Activated T-cell treated with anti-CD3 and anti-CD28 coated beads, Interleukin-2, amount 50 U/mL, for 72 hours (primary cell): ENCODE measurements at regions not wholly inside any gene's neighbourhood (a gene's known extent, or its start where the extent isn't known, plus 50 kb on each side); places are given as distances from the start of the nearest gene placed in this dataset.

Source experiments
- ATAC-seq, 2 donors: fragments of 150-1000 bp; cut with Tn5 transposase; replicated peaks in 1 of 2; 2 replicates each; pipeline ENCODE4 v1.10.0; 2021; ENCODE audit warnings: moderate library complexity in 2 of 2, mild to moderate bottlenecking in 1 of 2
- DNase-seq, 2 donors: peaks; one replicate each; pipeline ENCODE4 v3.0.0; 2021 to 2022; ENCODE audit warnings: mixed read lengths in 1 of 2
- H3K27ac Mint-ChIP-seq: one replicate; pipeline ENCODE4 v1.8.0; 2022; ENCODE audit warnings: mild to moderate bottlenecking, moderate library complexity, mixed read lengths
- H3K27me3 Mint-ChIP-seq: one replicate; pipeline ENCODE4 v1.8.0; 2022; ENCODE audit warnings: low read depth, mixed read lengths
- H3K36me3 Mint-ChIP-seq, 2 donors: one replicate each; pipeline ENCODE4 v1.8.0; 2022; ENCODE audit warnings: mixed read lengths in 2 of 2, mild to moderate bottlenecking in 1 of 2; ENCODE audit not compliant: insufficient read depth in 2 of 2
- H3K4me1 Mint-ChIP-seq: one replicate; pipeline ENCODE4 v1.8.0; 2022; ENCODE audit warnings: low read depth, mixed read lengths
- H3K4me3 Mint-ChIP-seq, 2 donors: one replicate each; pipeline ENCODE4 v1.8.0; 2022; ENCODE audit warnings: mild to moderate bottlenecking in 2 of 2, mixed read lengths in 2 of 2, moderate library complexity in 2 of 2
- H3K9me3 Mint-ChIP-seq, 2 donors: one replicate each; pipeline ENCODE4 v1.8.0; 2022; ENCODE audit warnings: mixed read lengths in 2 of 2

DNA sequence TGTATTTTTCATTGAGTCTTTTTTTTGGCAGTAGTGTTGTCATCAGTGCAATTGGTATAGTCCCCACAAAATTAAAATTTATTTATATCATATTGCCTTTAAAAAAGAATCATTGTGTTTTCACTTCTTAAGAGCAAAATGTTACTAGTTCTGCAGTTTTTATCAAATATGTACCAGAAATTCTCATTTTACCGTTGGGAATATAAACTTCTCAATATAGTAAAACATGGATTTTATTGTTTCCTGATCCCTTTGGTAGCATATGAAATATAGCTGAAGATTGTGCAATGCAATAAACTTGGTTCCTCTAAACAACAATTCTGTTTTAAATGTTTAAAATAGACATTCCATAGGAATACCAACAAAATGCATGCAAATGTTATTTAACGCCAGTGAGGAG is 306.5 kb upstream of the PCDH20 start:
- DNase-seq, result no peak
- Mint-ChIP-seq H3K27ac (no peak overlapping the region), H3K9me3 (peaks cover 14 to 16% of the 10 kb centered on the region in 2 donors), H3K4me1 (no peaks in the 10 kb centered on the region), H3K36me3 (no peaks in the 10 kb centered on the region), H3K27me3 (no peaks in the 10 kb centered on the region), H3K4me3 (no peak overlapping the region)
- ATAC-seq, result no peak

GRCh38 chr13:61712621-61713020 is 297.0 kb upstream of the PCDH20 start:
- H3K27me3 Mint-ChIP-seq, result no peaks in the 10 kb centered on the region
- ATAC-seq (no peak), DNase-seq (no peak)
- H3K36me3 Mint-ChIP-seq, result no peaks in the 10 kb centered on the region
- H3K4me3 Mint-ChIP-seq, result no peak overlapping the region
- H3K4me1 Mint-ChIP-seq, result no peaks in the 10 kb centered on the region
- H3K9me3 Mint-ChIP-seq, result peaks cover 0 to 5% of the 10 kb centered on the region in 2 donors
- no peak overlapping the region for H3K27ac Mint-ChIP-seq

GRCh38 chr13:61709258-61709657 is 293.6 kb upstream of the PCDH20 start:
- H3K27ac Mint-ChIP-seq, result no peak overlapping the region
- DNase-seq (no peak), ATAC-seq (no peak)
- peaks cover 2 to 6% of the 10 kb centered on the region in 2 donors for H3K9me3 Mint-ChIP-seq
- no peak overlapping the region for H3K4me3 Mint-ChIP-seq
- H3K4me1 Mint-ChIP-seq, result no peaks in the 10 kb centered on the region
- H3K27me3 Mint-ChIP-seq, result no peaks in the 10 kb centered on the region
- peaks cover 0 to 2% of the 10 kb centered on the region in 2 donors for H3K36me3 Mint-ChIP-seq

DNA sequence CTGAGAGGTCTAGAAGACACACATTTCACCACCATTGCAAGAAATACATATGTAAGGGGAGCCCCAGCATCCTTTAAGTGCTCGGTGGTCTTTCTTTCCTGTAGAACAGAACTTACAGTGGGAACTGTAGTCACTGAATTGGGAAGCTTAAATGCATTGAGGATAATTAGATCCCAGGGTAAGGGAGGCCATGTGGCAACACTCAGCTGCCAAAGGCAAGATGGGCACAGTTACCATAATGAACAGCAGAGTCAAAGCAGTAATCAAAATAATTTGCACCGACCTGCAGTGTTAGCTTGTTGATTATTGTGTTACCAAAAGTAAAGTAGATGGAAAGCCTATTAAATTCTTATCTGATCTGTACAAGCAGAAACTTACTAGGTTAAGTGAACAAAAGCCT is 291.2 kb upstream of the PCDH20 start:
- peaks cover 8 to 9% of the 10 kb centered on the region in 2 donors for H3K9me3 Mint-ChIP-seq
- ATAC-seq (no peak), DNase-seq (no peak)
- H3K27ac Mint-ChIP-seq, result no peak overlapping the region
- no peaks in the 10 kb centered on the region for H3K4me1 Mint-ChIP-seq
- H3K4me3 Mint-ChIP-seq, result no peak overlapping the region
- H3K36me3 Mint-ChIP-seq, result peaks cover 0 to 2% of the 10 kb centered on the region in 2 donors
- H3K27me3 Mint-ChIP-seq, result no peaks in the 10 kb centered on the region

- DNase-seq (no peak), ATAC-seq (no peak)
- Mint-ChIP-seq H3K9me3 (peaks cover 4 to 6% of the 10 kb centered on the region in 2 donors), H3K36me3 (peaks cover 0 to 2% of the 10 kb centered on the region in 2 donors), H3K4me1 (no peaks in the 10 kb centered on the region), H3K27ac (no peak overlapping the region), H3K27me3 (no peaks in the 10 kb centered on the region), H3K4me3 (no peak overlapping the region)
These were observed 285.0 kb upstream of the PCDH20 start for GRCh38 chr13:61700620-61701019.

GRCh38 chr13:61700181-61700580 is 284.5 kb upstream of the PCDH20 start:
- Mint-ChIP-seq H3K27me3 (no peaks in the 10 kb centered on the region), H3K4me3 (no peak overlapping the region), H3K9me3 (peaks cover 4 to 6% of the 10 kb centered on the region in 2 donors), H3K4me1 (no peaks in the 10 kb centered on the region), H3K27ac (no peak overlapping the region), H3K36me3 (peaks cover 0 to 2% of the 10 kb centered on the region in 2 donors)
- DNase-seq, result no peak
- no peak for ATAC-seq

- H3K9me3 Mint-ChIP-seq, result peaks cover 1 to 2% of the 10 kb centered on the region in 2 donors
- ATAC-seq, result no peak
- H3K4me1 Mint-ChIP-seq, result no peaks in the 10 kb centered on the region
- no peaks in the 10 kb centered on the region for H3K27me3 Mint-ChIP-seq
- H3K4me3 Mint-ChIP-seq, result no peak overlapping the region
- peaks cover 0 to under 1% of the 10 kb centered on the region in 2 donors for H3K36me3 Mint-ChIP-seq
- no peak overlapping the region for H3K27ac Mint-ChIP-seq
- no peak for DNase-seq
These were observed 281.0 kb upstream of the PCDH20 start for GRCh38 chr13:61696676-61697075.

- H3K27ac Mint-ChIP-seq, result no peak overlapping the region
- no peak for ATAC-seq
- peaks cover 2% of the 10 kb centered on the region in 2 donors for H3K9me3 Mint-ChIP-seq
- H3K27me3 Mint-ChIP-seq, result no peaks in the 10 kb centered on the region
- DNase-seq, result no peak
- no peaks in the 10 kb centered on the region for H3K4me1 Mint-ChIP-seq
- H3K4me3 Mint-ChIP-seq, result no peak overlapping the region
- peaks cover 0 to 2% of the 10 kb centered on the region in 2 donors for H3K36me3 Mint-ChIP-seq
These were observed 279.5 kb upstream of the PCDH20 start for GRCh38 chr13:61695147-61695546.

GRCh38 chr13:61692691-61693090 is 277.0 kb upstream of the PCDH20 start:
- no peak for ATAC-seq
- peaks cover 0 to 2% of the 10 kb centered on the region in 2 donors for H3K36me3 Mint-ChIP-seq
- DNase-seq, result no peak
- H3K4me1 Mint-ChIP-seq, result no peaks in the 10 kb centered on the region
- H3K4me3 Mint-ChIP-seq, result no peak overlapping the region
- no peak overlapping the region for H3K27ac Mint-ChIP-seq
- peaks cover 2 to 7% of the 10 kb centered on the region in 2 donors for H3K9me3 Mint-ChIP-seq
- no peaks in the 10 kb centered on the region for H3K27me3 Mint-ChIP-seq

GRCh38 chr13:61685682-61686012 is 270.0 kb upstream of the PCDH20 start:
- Mint-ChIP-seq H3K27me3 (no peaks in the 10 kb centered on the region), H3K36me3 (peaks cover 1 to 2% of the 10 kb centered on the region in 2 donors), H3K9me3 (peaks cover 7 to 13% of the 10 kb centered on the region in 2 donors), H3K4me3 (no peak overlapping the region), H3K4me1 (no peaks in the 10 kb centered on the region), H3K27ac (no peak overlapping the region)
- ATAC-seq (no peak), DNase-seq (no peak)

DNA sequence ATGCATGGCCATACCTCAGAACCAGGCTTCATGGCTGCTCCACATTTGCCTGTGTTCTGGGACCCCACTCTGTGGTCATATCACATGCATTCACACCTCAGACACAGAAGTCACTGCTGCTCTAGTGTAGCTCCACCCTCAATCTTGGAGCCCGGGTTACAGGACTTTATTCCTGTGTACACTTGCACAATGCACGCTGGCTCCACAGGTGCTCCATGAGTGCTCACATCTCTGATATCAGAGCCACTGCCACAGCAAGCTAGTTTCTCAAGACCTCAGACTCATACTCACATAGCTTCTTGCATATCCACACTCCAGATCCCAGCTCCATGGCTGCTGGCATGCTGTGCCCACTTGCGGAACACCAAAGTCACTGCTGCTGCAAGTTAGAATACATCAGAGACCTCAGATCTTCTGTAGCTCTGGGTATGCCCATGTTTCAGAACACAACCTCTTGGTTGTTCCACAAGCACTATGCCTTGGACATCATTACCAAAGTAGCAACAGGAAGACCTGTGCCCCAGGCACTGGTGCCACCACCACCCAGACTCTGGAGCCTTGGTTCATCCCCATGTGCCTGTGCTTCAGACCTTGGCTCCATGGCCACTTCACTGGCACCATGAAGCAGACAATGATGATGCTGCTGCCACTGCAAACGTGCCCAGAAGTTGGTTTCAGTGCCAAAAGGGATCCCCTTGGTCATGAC is 269.5 kb upstream of the PCDH20 start:
- H3K36me3 Mint-ChIP-seq, result peaks cover 1 to 2% of the 10 kb centered on the region in 2 donors
- no peaks in the 10 kb centered on the region for H3K27me3 Mint-ChIP-seq
- H3K4me3 Mint-ChIP-seq, result no peak overlapping the region
- DNase-seq (no peak), ATAC-seq (no peak)
- H3K9me3 Mint-ChIP-seq, result peaks cover 7 to 13% of the 10 kb centered on the region in 2 donors
- no peaks in the 10 kb centered on the region for H3K4me1 Mint-ChIP-seq
- no peak overlapping the region for H3K27ac Mint-ChIP-seq

- no peak overlapping the region for H3K27ac Mint-ChIP-seq
- H3K4me1 Mint-ChIP-seq, result no peaks in the 10 kb centered on the region
- H3K27me3 Mint-ChIP-seq, result no peaks in the 10 kb centered on the region
- no peak overlapping the region for H3K4me3 Mint-ChIP-seq
- no peaks in the 10 kb centered on the region for H3K36me3 Mint-ChIP-seq
- ATAC-seq, result no peak
- H3K9me3 Mint-ChIP-seq, result peaks cover 0 to 2% of the 10 kb centered on the region in 2 donors
- no peak for DNase-seq
These were observed 257.1 kb upstream of the PCDH20 start for GRCh38 chr13:61672756-61673155.

GRCh38 chr13:61670384-61671161 is 254.9 kb upstream of the PCDH20 start:
- Mint-ChIP-seq H3K27ac (no peak overlapping the region), H3K27me3 (no peaks in the 10 kb centered on the region), H3K9me3 (peaks cover 2 to 6% of the 10 kb centered on the region in 2 donors), H3K36me3 (no peaks in the 10 kb centered on the region), H3K4me1 (no peaks in the 10 kb centered on the region), H3K4me3 (no peak overlapping the region)
- DNase-seq, result no peak
- no peak for ATAC-seq
